SK-N-SH treated with all-trans-retinoic acid at 6 μM for 48 hours (cell line): ENCODE measurements at regions not wholly inside any gene's neighbourhood (a gene's known extent, or its start where the extent isn't known, plus 50 kb on each side); places are given as distances from the start of the nearest gene placed in this dataset.

Source experiments
- ATAC-seq: fragments of 200-7000 bp; cut with Tn5 transposase; 3 replicates; pipeline ENCODE4 v1.9.1; 2020; ENCODE audit warnings: mild to moderate bottlenecking, moderate library complexity
- ARNTL ChIP-seq: fragments of 450-650 bp; formaldehyde crosslinking; IDR thresholded peaks from 2 replicates; pipeline ENCODE4 v1.5.0; 2020; ENCODE audit warnings: low read depth, mild to moderate bottlenecking, moderate library complexity, borderline replicate concordance
- BACH2 ChIP-seq: fragments of 250-450 bp; sonication (Bioruptor Pico); IDR thresholded peaks from 2 replicates; pipeline ENCODE4 v1.9.0; 2021; ENCODE audit warnings: mild to moderate bottlenecking, borderline replicate concordance
- CSDC2 ChIP-seq: fragments of 250-450 bp; sonication (Bioruptor Pico); IDR thresholded peaks from 2 replicates; pipeline ENCODE4 v1.5.0; 2020; ENCODE audit warnings: mild to moderate bottlenecking, moderate library complexity
- ESRRG ChIP-seq: fragments of 250-450 bp; sonication (Bioruptor Pico); IDR thresholded peaks from 2 replicates; pipeline ENCODE4 v1.6.1; 2021; ENCODE audit warnings: mild to moderate bottlenecking
- GLIS3 ChIP-seq: fragments of 250-450 bp; sonication (Bioruptor Pico); IDR thresholded peaks from 2 replicates; pipeline ENCODE4 v1.5.0; 2020; ENCODE audit warnings: mild to moderate bottlenecking, moderate library complexity
- ISL1 ChIP-seq: fragments of 250-450 bp; sonication (Bioruptor Pico); IDR thresholded peaks from 2 replicates; pipeline ENCODE4 v2.1.2; 2022; ENCODE audit warnings: mild to moderate bottlenecking, moderate library complexity
- OSR1 ChIP-seq: fragments of 250-450 bp; sonication (Bioruptor Pico); IDR thresholded peaks from 2 replicates; pipeline ENCODE4 v1.8.0; 2022; ENCODE audit warnings: moderate library complexity, mild to moderate bottlenecking, inconsistent platforms
- PPARA ChIP-seq: fragments of 250-450 bp; sonication (Bioruptor Pico); IDR thresholded peaks from 2 replicates; pipeline ENCODE4 v1.5.0; 2020; ENCODE audit warnings: mild to moderate bottlenecking, borderline replicate concordance
- RARB ChIP-seq: fragments of 250-450 bp; sonication (Bioruptor Pico); IDR thresholded peaks from 2 replicates; pipeline ENCODE4 v1.8.0; 2021; ENCODE audit warnings: mild to moderate bottlenecking, moderate library complexity
- SNAI2 ChIP-seq: fragments of 250-450 bp; sonication (Bioruptor Pico); IDR thresholded peaks from 2 replicates; pipeline ENCODE4 v1.5.0; 2020; ENCODE audit warnings: mild to moderate bottlenecking, moderate library complexity
- TCF4 ChIP-seq: fragments of 250-450 bp; sonication (Bioruptor Pico); IDR thresholded peaks from 2 replicates; pipeline ENCODE4 v1.8.0; 2021; ENCODE audit warnings: mild to moderate bottlenecking, moderate library complexity, borderline replicate concordance
- TOX ChIP-seq: fragments of 250-450 bp; sonication (Bioruptor Pico); IDR thresholded peaks from 2 replicates; pipeline ENCODE4 v1.8.0; 2021; ENCODE audit warnings: mild to moderate bottlenecking, moderate library complexity, borderline replicate concordance
- ZC3H10 ChIP-seq: fragments of 250-450 bp; sonication (Bioruptor Pico); IDR thresholded peaks from 2 replicates; pipeline ENCODE4 v1.5.1; 2021; ENCODE audit warnings: mild to moderate bottlenecking, moderate library complexity
- ZFP3 ChIP-seq: fragments of 250-450 bp; sonication (Bioruptor Pico); IDR thresholded peaks from 2 replicates; pipeline ENCODE4 v1.5.0; 2020; ENCODE audit warnings: mild to moderate bottlenecking, moderate library complexity
- ZFP30 ChIP-seq: fragments of 450-650 bp; formaldehyde crosslinking; IDR thresholded peaks from 2 replicates; pipeline ENCODE4 v1.5.0; 2022; ENCODE audit warnings: mild to moderate bottlenecking, moderate library complexity
- ZNF565 ChIP-seq: fragments of 450-650 bp; formaldehyde crosslinking; conservative IDR thresholded peaks from 2 replicates; pipeline ENCODE4 v1.5.0; 2020; ENCODE audit warnings: low read depth, mild to moderate bottlenecking, moderate library complexity
- ZNF70 ChIP-seq: fragments of 450-650 bp; formaldehyde crosslinking; IDR thresholded peaks from 2 replicates; pipeline ENCODE4 v1.5.0; 2020; ENCODE audit warnings: mild to moderate bottlenecking, moderate library complexity
- TF ChIP-seq, protein P1 (sequence below): fragments of 250-450 bp; sonication (Bioruptor Pico); IDR thresholded peaks from 2 replicates; pipeline ENCODE4 v1.5.1; 2020; ENCODE audit warnings: low read depth, mild to moderate bottlenecking, moderate library complexity
- TF ChIP-seq, protein P2 (sequence below): fragments of 250-450 bp; sonication (Bioruptor Pico); IDR thresholded peaks from 2 replicates; pipeline ENCODE4 v1.8.0; 2021; ENCODE audit warnings: low read depth, mild to moderate bottlenecking, moderate library complexity, borderline replicate concordance
- TF ChIP-seq, protein P3 (sequence below): fragments of 250-450 bp; sonication (Bioruptor Pico); IDR thresholded peaks from 2 replicates; pipeline ENCODE4 v1.5.1; 2021; ENCODE audit warnings: mild to moderate bottlenecking, moderate library complexity

DNA sequence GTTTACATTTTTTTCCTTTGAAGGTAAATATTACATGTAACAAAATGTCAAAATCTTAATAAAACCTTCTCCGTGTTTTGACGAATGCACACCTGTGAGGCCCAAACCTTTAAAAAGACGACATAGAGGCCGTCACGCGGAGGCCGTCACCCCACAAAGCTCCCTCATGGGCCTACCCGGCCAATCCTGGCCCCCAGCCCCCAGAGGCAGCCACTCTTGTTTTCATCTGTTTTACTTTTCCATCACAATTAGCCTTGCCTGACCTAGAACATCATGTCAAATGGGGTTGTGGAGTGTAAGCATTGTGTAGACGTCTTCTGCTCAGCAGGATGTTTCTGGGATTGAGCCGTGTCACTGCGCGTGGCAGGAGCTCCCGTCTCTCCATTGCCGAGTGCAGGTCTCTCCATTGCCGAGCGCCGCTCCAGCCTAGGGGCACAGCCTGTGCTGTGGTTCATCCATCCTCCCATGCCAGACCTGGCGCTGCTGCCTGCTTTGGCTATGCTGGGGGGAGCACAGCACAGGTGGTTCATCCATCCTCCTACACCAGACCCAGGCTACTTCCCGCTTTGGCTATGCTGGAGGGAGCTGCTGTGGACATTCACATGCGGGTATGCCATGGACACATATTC, 52.2 kb upstream of the IRX4 start:
- TF ChIP-seq ISL1 (CRISPR knock-in tag) (no peak), ESRRG (CRISPR knock-in tag) (no peak), TOX (CRISPR knock-in tag) (no peak), ZFP3 (CRISPR knock-in tag) (no peak), ZC3H10 (CRISPR knock-in tag) (no peak), PPARA (CRISPR knock-in tag) (no peak), ZFP30 (CRISPR knock-in tag) (no peak), GLIS3 (CRISPR knock-in tag) (no peak), SNAI2 (CRISPR knock-in tag) (no peak), ZNF70 (CRISPR knock-in tag) (no peak)
- no peak for ATAC-seq

DNA sequence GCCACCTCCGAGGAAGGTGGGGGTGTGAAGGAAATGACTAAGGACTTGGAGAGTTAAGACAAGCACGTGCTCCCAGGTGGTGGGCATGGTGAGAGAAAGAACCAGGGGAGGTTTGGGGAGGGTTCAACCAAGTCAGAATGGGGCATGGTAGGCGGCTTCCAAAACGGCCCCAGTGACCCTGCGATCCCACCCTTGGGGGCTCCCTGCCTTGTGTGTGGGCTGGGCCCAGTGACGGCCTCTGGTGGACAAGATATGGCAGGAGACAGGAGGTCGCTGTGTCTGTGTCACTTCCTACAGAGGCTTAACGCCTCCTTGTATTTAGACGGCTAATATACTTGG, 51.3 kb upstream of the IRX4 start:
- no peak for ATAC-seq
- no peak for TF ChIP-seq PPARA (CRISPR knock-in tag)
- no peak for TF ChIP-seq ZNF565 (CRISPR knock-in tag)
- TF ChIP-seq ZFP3 (CRISPR knock-in tag) = no peak
- no peak for TF ChIP-seq ZC3H10 (CRISPR knock-in tag)
- TF ChIP-seq, protein P1, sequence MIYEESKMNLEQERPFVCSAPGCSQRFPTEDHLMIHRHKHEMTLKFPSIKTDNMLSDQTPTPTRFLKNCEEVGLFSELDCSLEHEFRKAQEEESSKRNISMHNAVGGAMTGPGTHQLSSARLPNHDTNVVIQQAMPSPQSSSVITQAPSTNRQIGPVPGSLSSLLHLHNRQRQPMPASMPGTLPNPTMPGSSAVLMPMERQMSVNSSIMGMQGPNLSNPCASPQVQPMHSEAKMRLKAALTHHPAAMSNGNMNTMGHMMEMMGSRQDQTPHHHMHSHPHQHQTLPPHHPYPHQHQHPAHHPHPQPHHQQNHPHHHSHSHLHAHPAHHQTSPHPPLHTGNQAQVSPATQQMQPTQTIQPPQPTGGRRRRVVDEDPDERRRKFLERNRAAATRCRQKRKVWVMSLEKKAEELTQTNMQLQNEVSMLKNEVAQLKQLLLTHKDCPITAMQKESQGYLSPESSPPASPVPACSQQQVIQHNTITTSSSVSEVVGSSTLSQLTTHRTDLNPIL (CRISPR knock-in tag) = no peak
- no peak for TF ChIP-seq ISL1 (CRISPR knock-in tag)
- no peak for TF ChIP-seq BACH2 (CRISPR knock-in tag)
- TF ChIP-seq ARNTL (CRISPR knock-in tag) = no peak
- TF ChIP-seq OSR1 = no peak
- no peak for TF ChIP-seq CSDC2 (CRISPR knock-in tag)
- no peak for TF ChIP-seq TCF4 (CRISPR knock-in tag)

DNA sequence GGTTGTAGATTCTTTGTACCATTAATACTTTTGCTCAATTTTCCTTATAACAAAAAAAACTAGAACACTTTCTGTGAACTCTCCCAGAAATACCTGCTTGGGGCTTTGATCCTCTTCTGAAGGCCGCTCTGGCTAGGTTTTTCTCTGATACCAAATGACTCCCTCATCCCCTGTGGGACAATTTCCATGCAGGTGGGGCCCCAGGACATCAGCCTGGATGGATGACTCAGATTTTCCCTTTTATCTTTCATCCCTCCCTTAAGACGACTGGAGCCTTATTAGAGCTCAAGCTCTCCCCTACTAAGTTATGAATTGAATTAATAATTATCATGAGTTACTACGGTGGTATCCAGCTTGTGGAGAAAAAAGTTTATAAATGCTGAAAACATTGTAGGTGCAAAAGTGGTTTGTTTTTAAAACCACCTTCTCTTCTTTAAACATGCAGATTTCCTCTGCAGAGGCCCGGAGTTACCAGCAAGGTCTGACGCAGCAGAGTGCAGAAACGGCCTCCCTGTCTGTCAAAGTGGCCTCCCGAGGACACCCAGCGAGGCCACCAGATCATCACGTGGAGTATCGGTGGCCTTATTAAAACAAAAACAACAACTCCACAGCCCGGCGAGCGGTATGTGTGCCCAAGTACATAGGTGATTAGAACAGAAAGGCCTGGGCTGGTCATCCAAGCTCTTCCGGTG, 50.8 kb upstream of the IRX4 start:
- ATAC-seq = no peak
- TF ChIP-seq ZFP30 (CRISPR knock-in tag) = no peak
- TF ChIP-seq, protein P2, sequence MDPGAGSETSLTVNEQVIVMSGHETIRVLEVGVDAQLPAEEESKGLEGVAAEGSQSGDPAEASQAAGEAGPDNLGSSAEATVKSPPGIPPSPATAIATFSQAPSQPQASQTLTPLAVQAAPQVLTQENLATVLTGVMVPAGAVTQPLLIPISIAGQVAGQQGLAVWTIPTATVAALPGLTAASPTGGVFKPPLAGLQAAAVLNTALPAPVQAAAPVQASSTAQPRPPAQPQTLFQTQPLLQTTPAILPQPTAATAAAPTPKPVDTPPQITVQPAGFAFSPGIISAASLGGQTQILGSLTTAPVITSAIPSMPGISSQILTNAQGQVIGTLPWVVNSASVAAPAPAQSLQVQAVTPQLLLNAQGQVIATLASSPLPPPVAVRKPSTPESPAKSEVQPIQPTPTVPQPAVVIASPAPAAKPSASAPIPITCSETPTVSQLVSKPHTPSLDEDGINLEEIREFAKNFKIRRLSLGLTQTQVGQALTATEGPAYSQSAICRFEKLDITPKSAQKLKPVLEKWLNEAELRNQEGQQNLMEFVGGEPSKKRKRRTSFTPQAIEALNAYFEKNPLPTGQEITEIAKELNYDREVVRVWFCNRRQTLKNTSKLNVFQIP (CRISPR knock-in tag) = no peak
- no peak for TF ChIP-seq ZNF565 (CRISPR knock-in tag)
- no peak for TF ChIP-seq ZNF70 (CRISPR knock-in tag)
- TF ChIP-seq, protein P1 (CRISPR knock-in tag) = no peak
- TF ChIP-seq ZC3H10 (CRISPR knock-in tag) = no peak
- no peak for TF ChIP-seq RARB (CRISPR knock-in tag)
- TF ChIP-seq SNAI2 (CRISPR knock-in tag) = no peak
- TF ChIP-seq, protein P3, sequence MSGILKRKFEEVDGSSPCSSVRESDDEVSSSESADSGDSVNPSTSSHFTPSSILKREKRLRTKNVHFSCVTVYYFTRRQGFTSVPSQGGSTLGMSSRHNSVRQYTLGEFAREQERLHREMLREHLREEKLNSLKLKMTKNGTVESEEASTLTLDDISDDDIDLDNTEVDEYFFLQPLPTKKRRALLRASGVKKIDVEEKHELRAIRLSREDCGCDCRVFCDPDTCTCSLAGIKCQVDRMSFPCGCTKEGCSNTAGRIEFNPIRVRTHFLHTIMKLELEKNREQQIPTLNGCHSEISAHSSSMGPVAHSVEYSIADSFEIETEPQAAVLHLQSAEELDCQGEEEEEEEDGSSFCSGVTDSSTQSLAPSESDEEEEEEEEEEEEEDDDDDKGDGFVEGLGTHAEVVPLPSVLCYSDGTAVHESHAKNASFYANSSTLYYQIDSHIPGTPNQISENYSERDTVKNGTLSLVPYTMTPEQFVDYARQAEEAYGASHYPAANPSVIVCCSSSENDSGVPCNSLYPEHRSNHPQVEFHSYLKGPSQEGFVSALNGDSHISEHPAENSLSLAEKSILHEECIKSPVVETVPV (CRISPR knock-in tag) = no peak
- TF ChIP-seq ARNTL (CRISPR knock-in tag) = no peak
